Mesenchymal stem cell (in vitro differentiated cells and primary cell): ENCODE measurements at regions not wholly inside any gene's neighbourhood (a gene's known extent, or its start where the extent isn't known, plus 50 kb on each side); places are given as distances from the start of the nearest gene placed in this dataset.

Experiments
- DNase-seq: peaks from one replicate; pipeline ENCODE4 v3.0.0-alpha.2; 2013
- H2AFZ ChIP-seq: one replicate; pipeline ENCODE4 v1.6.1; 2013; ENCODE audit warnings: low read depth, mild to moderate bottlenecking, control low read depth, inconsistent platforms, low read length, moderate library complexity
- H2AK5ac ChIP-seq: 2 replicates; pipeline ENCODE4 v1.6.1; 2013; ENCODE audit warnings: low read length, moderate library complexity, mild to moderate bottlenecking, inconsistent platforms; ENCODE audit not compliant: severe bottlenecking
- H2BK120ac ChIP-seq: one replicate; pipeline ENCODE4 v1.6.1; 2013; ENCODE audit warnings: low read depth, mild to moderate bottlenecking, inconsistent platforms, low read length, moderate library complexity
- H2BK12ac ChIP-seq, 2 experiments: one replicate each; pipeline ENCODE4 v1.6.1; 2013; ENCODE audit warnings: inconsistent platforms in 2 of 2, low read length in 2 of 2, mild to moderate bottlenecking in 2 of 2, moderate library complexity in 2 of 2, control low read depth in 1 of 2
- H2BK15ac ChIP-seq: one replicate; pipeline ENCODE4 v1.6.1; 2013; ENCODE audit warnings: mild to moderate bottlenecking, low read depth, inconsistent platforms; ENCODE audit not compliant: poor library complexity, severe bottlenecking
- H2BK5ac ChIP-seq: 2 replicates; pipeline ENCODE4 v1.6.1; 2013; ENCODE audit warnings: low read depth, mild to moderate bottlenecking, low read length, control low read depth, inconsistent platforms; ENCODE audit not compliant: poor library complexity, severe bottlenecking
- H3K14ac ChIP-seq, 2 experiments: one replicate each; pipeline ENCODE4 v1.6.1; 2013; ENCODE audit warnings: inconsistent platforms in 2 of 2, low read length in 2 of 2, control low read depth in 1 of 2, mild to moderate bottlenecking in 1 of 2, moderate library complexity in 1 of 2
- H3K18ac ChIP-seq, 2 experiments: one replicate each; pipeline ENCODE4 v1.6.1; 2013; ENCODE audit warnings: inconsistent platforms in 2 of 2, low read length in 2 of 2, control low read depth in 1 of 2, low read depth in 1 of 2, mild to moderate bottlenecking in 1 of 2
- H3K23ac ChIP-seq, 2 experiments: one replicate each; pipeline ENCODE4 v1.6.1; 2013; ENCODE audit warnings: inconsistent platforms in 2 of 2, low read length in 2 of 2, mild to moderate bottlenecking in 2 of 2, moderate library complexity in 2 of 2, control low read depth in 1 of 2
- H3K27ac ChIP-seq: 2 replicates; pipeline ENCODE4 v1.5.1; 2013; ENCODE audit warnings: mild to moderate bottlenecking, moderate library complexity, low read length, control low read depth, inconsistent platforms; ENCODE audit not compliant: poor library complexity, severe bottlenecking
- H3K27me3 ChIP-seq, 2 experiments: 2 replicates each; pipeline versions ENCODE4 v1.6.1 to v1.7.0; 2013; ENCODE audit warnings: low read length in 2 of 2, mild to moderate bottlenecking in 2 of 2, moderate library complexity in 2 of 2, control low read depth in 1 of 2, inconsistent platforms in 1 of 2; ENCODE audit not compliant: control insufficient read depth in 1 of 2, insufficient read depth in 1 of 2
- H3K36me3 ChIP-seq, 2 experiments: 2 replicates each; pipeline versions ENCODE4 v1.6.1 to v1.7.0; 2013; ENCODE audit warnings: low read length in 2 of 2, control low read depth in 1 of 2, inconsistent platforms in 1 of 2, low read depth in 1 of 2, mild to moderate bottlenecking in 1 of 2; ENCODE audit not compliant: insufficient read depth in 2 of 2, control insufficient read depth in 1 of 2
- H3K4ac ChIP-seq, 2 experiments: one replicate each; pipeline ENCODE4 v1.6.1; 2013; ENCODE audit warnings: inconsistent platforms in 2 of 2, low read length in 2 of 2, mild to moderate bottlenecking in 2 of 2, moderate library complexity in 2 of 2, control low read depth in 1 of 2, low read depth in 1 of 2
- H3K4me1 ChIP-seq: 2 replicates; pipeline ENCODE4 v1.6.1; 2013; ENCODE audit warnings: low read depth, low read length, control low read depth; ENCODE audit not compliant: control insufficient read depth, insufficient read depth
- H3K4me2 ChIP-seq: 2 replicates; pipeline ENCODE4 v1.6.1; 2013; ENCODE audit warnings: low read length, mild to moderate bottlenecking, inconsistent platforms; ENCODE audit not compliant: poor library complexity, severe bottlenecking
- H3K4me3 ChIP-seq, 2 experiments: 2 replicates each; pipeline versions ENCODE4 v1.5.1 to v1.7.0; 2013; ENCODE audit warnings: low read length in 2 of 2, mild to moderate bottlenecking in 2 of 2, control low read depth in 1 of 2, low read depth in 1 of 2; ENCODE audit not compliant: insufficient read depth in 1 of 2
- H3K79me1 ChIP-seq: replicated peaks from 2 replicates; pipeline ENCODE4 v1.6.1; 2013; ENCODE audit warnings: mild to moderate bottlenecking, control low read depth, low read length, inconsistent platforms; ENCODE audit not compliant: poor library complexity, severe bottlenecking
- H3K9ac ChIP-seq: 2 replicates; pipeline ENCODE4 v1.7.0; 2013; ENCODE audit warnings: mild to moderate bottlenecking, low read length, moderate library complexity
- H3K9me3 ChIP-seq: 2 replicates; pipeline ENCODE4 v1.7.0; 2013; ENCODE audit warnings: mild to moderate bottlenecking, low read length; ENCODE audit not compliant: control insufficient read depth
- H4K8ac ChIP-seq: one replicate; pipeline ENCODE4 v1.6.1; 2013; ENCODE audit warnings: inconsistent platforms, mild to moderate bottlenecking, low read length, moderate library complexity
- H4K91ac ChIP-seq: one replicate; pipeline ENCODE4 v1.6.1; 2013; ENCODE audit warnings: mild to moderate bottlenecking, low read length, inconsistent platforms
- WGBS: methylation state at CpG from one replicate; pipeline ENCODE4 v1.1.7; 2013; ENCODE audit warnings: mixed read lengths; 5-methylcytosine and 5-hydroxymethylcytosine counted together

DNA sequence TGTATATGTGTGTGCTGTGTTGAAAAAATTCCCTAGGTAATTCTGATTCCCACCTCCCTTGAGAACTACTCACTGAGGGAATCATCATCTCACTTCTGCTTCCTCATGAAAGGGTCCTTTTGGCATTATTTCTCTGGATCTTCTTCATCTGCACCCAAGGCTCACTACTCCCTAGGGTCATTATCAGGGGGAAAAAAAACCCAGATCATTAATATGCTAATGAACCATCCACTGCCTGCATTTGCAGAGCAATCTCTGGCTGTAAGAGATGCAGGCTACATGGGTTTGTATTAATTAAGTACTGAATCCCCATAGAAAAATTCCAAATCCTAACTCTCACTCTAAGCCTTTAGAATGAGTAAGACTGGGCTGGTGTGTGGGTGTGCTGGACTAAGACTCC is 68.0 kb upstream of the IGFBP5 start:
- Histone ChIP-seq H2AK5ac (no peak overlapping the region), H3K9ac (no peak overlapping the region), H3K36me3 (no peaks in the 10 kb centered on the region), H3K4me3 (no peak overlapping the region), H3K4me2 (no peak overlapping the region), H3K4ac (no peak overlapping the region), H2BK12ac (peak overlapping the region in 1 of 2 experiments; percentile 7), H2BK5ac (no peak overlapping the region), H3K9me3 (no peaks in the 10 kb centered on the region), H2AFZ (no peak overlapping the region), H4K91ac (no peak overlapping the region), H3K18ac (no peak overlapping the region), H3K4me1 (peaks cover 6% of the 10 kb centered on the region), H4K8ac (no peak overlapping the region), H3K14ac (no peak overlapping the region), H3K23ac (no peak overlapping the region), H2BK15ac (no peak overlapping the region), H3K27me3 (peaks cover 0 to 15% of the 10 kb centered on the region in 2 experiments), H2BK120ac (no peak overlapping the region), H3K27ac (no peak overlapping the region), H3K79me1 (no peaks in the 10 kb centered on the region)
- DNase-seq = no peak

DNA sequence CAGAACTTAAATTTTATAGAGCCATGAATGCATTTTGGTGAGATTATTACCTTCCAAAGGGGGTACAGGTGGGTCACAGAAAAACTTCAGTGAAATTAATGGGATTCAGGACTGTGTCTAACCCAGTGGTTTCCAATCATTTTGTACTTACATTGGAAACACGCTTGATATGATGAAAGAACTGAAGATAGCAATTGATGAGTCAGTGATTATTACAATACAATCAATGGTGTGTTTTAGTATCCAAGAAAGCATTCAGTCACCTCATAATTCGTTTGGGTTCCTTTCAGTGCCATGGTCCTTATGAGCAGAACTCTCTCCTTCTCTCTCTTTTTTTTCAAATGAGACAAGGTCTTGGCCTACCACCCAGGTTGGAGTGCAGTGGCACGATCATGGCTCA is 66.5 kb upstream of the IGFBP5 start:
- Histone ChIP-seq H3K79me1 (no peaks in the 10 kb centered on the region), H3K27ac (no peak overlapping the region), H3K36me3 (no peaks in the 10 kb centered on the region), H2BK5ac (no peak overlapping the region), H3K9ac (no peak overlapping the region), H3K14ac (no peak overlapping the region), H3K4me3 (no peak overlapping the region), H2BK120ac (no peak overlapping the region), H4K91ac (no peak overlapping the region), H3K4me1 (peaks cover 6% of the 10 kb centered on the region), H2BK12ac (no peak overlapping the region), H3K9me3 (no peaks in the 10 kb centered on the region), H3K27me3 (peaks cover 0 to 28% of the 10 kb centered on the region in 2 experiments), H2AK5ac (no peak overlapping the region), H2AFZ (no peak overlapping the region), H3K4me2 (no peak overlapping the region), H4K8ac (no peak overlapping the region), H3K23ac (no peak overlapping the region), H3K18ac (no peak overlapping the region), H3K4ac (no peak overlapping the region), H2BK15ac (no peak overlapping the region)
- 82% methylated on average over 2 of the region's 3 CpGs for WGBS
- no peak for DNase-seq

GRCh38 chr2:216761133-216761532 is 65.8 kb upstream of the IGFBP5 start:
- DNase-seq = no peak
- no peaks in the 10 kb centered on the region for H3K79me1 ChIP-seq
- no peak overlapping the region for H3K23ac ChIP-seq
- peaks cover 5% of the 10 kb centered on the region for H3K4me1 ChIP-seq
- H3K27ac ChIP-seq = no peak overlapping the region
- H2AK5ac ChIP-seq = no peak overlapping the region
- no peak overlapping the region for H3K4me2 ChIP-seq
- H2AFZ ChIP-seq = no peak overlapping the region
- no peak overlapping the region for H2BK15ac ChIP-seq
- H2BK120ac ChIP-seq = no peak overlapping the region
- no peaks in the 10 kb centered on the region for H3K36me3 ChIP-seq
- H2BK5ac ChIP-seq = no peak overlapping the region
- no peak overlapping the region for H4K8ac ChIP-seq
- H2BK12ac ChIP-seq = no peak overlapping the region
- H3K4me3 ChIP-seq = no peak overlapping the region
- H3K4ac ChIP-seq = no peak overlapping the region
- H4K91ac ChIP-seq = no peak overlapping the region
- no peaks in the 10 kb centered on the region for H3K9me3 ChIP-seq
- no peak overlapping the region for H3K9ac ChIP-seq
- H3K14ac ChIP-seq = no peak overlapping the region
- WGBS = 25% methylated on average over 1 of the region's 1 CpG
- H3K18ac ChIP-seq = no peak overlapping the region
- peaks cover 0 to 23% of the 10 kb centered on the region in 2 experiments for H3K27me3 ChIP-seq

GRCh38 chr2:216758256-216759155 is 63.2 kb upstream of the IGFBP5 start:
- no peak overlapping the region for H2BK5ac ChIP-seq
- no peak overlapping the region for H2AK5ac ChIP-seq
- peaks cover 13 to 37% of the 10 kb centered on the region in 2 experiments for H3K27me3 ChIP-seq
- no peak overlapping the region for H3K9ac ChIP-seq
- no peak overlapping the region for H2BK120ac ChIP-seq
- no peak overlapping the region for H3K23ac ChIP-seq
- H2AFZ ChIP-seq = no peak overlapping the region
- H3K27ac ChIP-seq = no peak overlapping the region
- H4K8ac ChIP-seq = no peak overlapping the region
- H3K4me3 ChIP-seq = no peak overlapping the region
- no peaks in the 10 kb centered on the region for H3K9me3 ChIP-seq
- no peak overlapping the region for H2BK12ac ChIP-seq
- H2BK15ac ChIP-seq = no peak overlapping the region
- no peak overlapping the region for H4K91ac ChIP-seq
- no peaks in the 10 kb centered on the region for H3K36me3 ChIP-seq
- no peaks in the 10 kb centered on the region for H3K4me1 ChIP-seq
- H3K4ac ChIP-seq = no peak overlapping the region
- H3K4me2 ChIP-seq = no peak overlapping the region
- H3K18ac ChIP-seq = no peak overlapping the region
- no peak for DNase-seq
- no peak overlapping the region for H3K14ac ChIP-seq
- H3K79me1 ChIP-seq = no peaks in the 10 kb centered on the region
- WGBS = 93% methylated on average over 7 of the region's 8 CpGs
